Stomach (tissue), 8 donors: ENCODE measurements at regions not wholly inside any gene's neighbourhood (a gene's known extent, or its start where the extent isn't known, plus 50 kb on each side); places are given as distances from the start of the nearest gene placed in this dataset.

Source experiments
- DNase-seq, 2 donors: peaks; one replicate each; pipeline versions ENCODE4 v3.0.0 to v3.0.0-alpha.2; 2013 to 2019
- H3K27ac ChIP-seq, 5 donors: fragments of 200-600 bp in 4 of 5; sonication (generic) in 4 of 5; one replicate each; pipeline ENCODE4 v1.5.1; 2013 to 2019; ENCODE audit warnings: mild to moderate bottlenecking in 1 of 5, moderate library complexity in 1 of 5
- H3K27me3 ChIP-seq, 3 donors: fragments of 200-600 bp; sonication (generic); one replicate each; pipeline ENCODE4 v1.5.1; 2017 to 2019; ENCODE audit warnings: mixed run types in 1 of 3
- H3K36me3 ChIP-seq, 4 donors: fragments of 200-600 bp; sonication (generic); 1 replicate in 3 of 4; 2 replicates in 1 of 4; pipeline ENCODE4 v1.5.1; 2016 to 2019
- H3K4me1 ChIP-seq, 4 donors: fragments of 200-600 bp; sonication (generic); one replicate each; pipeline ENCODE4 v1.5.1; 2016 to 2019
- H3K4me3 ChIP-seq, 4 donors: fragments of 200-600 bp; sonication (generic) in 3 of 4; one replicate each; pipeline ENCODE4 v1.5.1; 2016 to 2019; ENCODE audit warnings: mild to moderate bottlenecking in 1 of 4
- H3K9me3 ChIP-seq, 4 donors: fragments of 200-600 bp; sonication (generic); one replicate each; pipeline ENCODE4 v1.5.1; 2016 to 2019
- CTCF ChIP-seq, 7 experiments: fragments of 450-650 bp in 4 of 7; fragments of 200-600 bp in 3 of 7; sonication (generic) in 3 of 7; IDR thresholded peaks; one replicate each; pipeline ENCODE4 v1.5.1; 2016 to 2019; ENCODE audit warnings: antibody characterized with exemption in 7 of 7, control low read depth in 2 of 7, mild to moderate bottlenecking in 1 of 7
- EP300 ChIP-seq: sonication (generic); formaldehyde crosslinking; IDR thresholded peaks from one replicate; pipeline ENCODE4 v1.6.1; 2017; ENCODE audit warnings: antibody characterized with exemption
- POLR2A ChIP-seq, 4 donors: fragments of 450-650 bp; IDR thresholded peaks; one replicate each; pipeline ENCODE4 v1.6.1; 2016; ENCODE audit warnings: antibody characterized with exemption in 4 of 4, control low read depth in 2 of 4, mild to moderate bottlenecking in 1 of 4, moderate library complexity in 1 of 4
- POLR2AphosphoS5 ChIP-seq, 3 donors: sonication (generic); formaldehyde crosslinking; IDR thresholded peaks; one replicate each; pipeline ENCODE4 v1.6.1; 2016; ENCODE audit warnings: antibody characterized with exemption in 3 of 3
- WGBS, 5 donors: extraction: QIAGEN DNeasy Blood & Tissue Kit in 3 of 5; methylation state at CpG; one replicate each; pipeline versions ENCODE4 v1.1.5 to v1.1.7; 2013 to 2018; 5-methylcytosine and 5-hydroxymethylcytosine counted together
- intact Hi-C: fragments of 100-400 bp; cut with DNase I; formaldehyde crosslinking; loops from one replicate; pipeline ENCODE4 v1.15.1; 2023; ENCODE audit warnings: low total_unique reads
- donor health status: healthy with polysubstance abuse.
- donor health status: Bipolar disorder and iron deficiency.
- donor health status: healthy.

GRCh38 chr5:154611341-154611767 is 133.3 kb upstream of the HAND1 start:
- intact Hi-C loops: no loop called here
- Histone ChIP-seq H3K36me3 (no peaks in the 10 kb centered on the region), H3K4me3 (peak overlapping the region; percentile 7 to 48 (median 36)), H3K27ac (no peak overlapping the region), H3K4me1 (peaks cover 13 to 18% (median 14%) of the 10 kb centered on the region in 4 donors), H3K9me3 (no peaks in the 10 kb centered on the region), H3K27me3 (peaks cover 0 to 82% (median 44%) of the 10 kb centered on the region in 3 donors)
- DNase-seq: peak in 1 of 2 donors; percentile 47
- WGBS, 5 donors: 1 to 2% (median 2%) methylated on average over 23 of the region's 23 CpGs
- TF ChIP-seq EP300 (no peak), POLR2A (IDR thresholded peaks at IDR 0.05) (no peak), CTCF (IDR thresholded peaks at IDR 0.05) (no peak), POLR2AphosphoS5 (IDR thresholded peaks at IDR 0.05) (no peak)

GRCh38 chr5:154610321-154611154 is 132.5 kb upstream of the HAND1 start:
- intact Hi-C loops: no loop called here
- Histone ChIP-seq H3K27me3 (peaks cover 0 to 81% (median 44%) of the 10 kb centered on the region in 3 donors), H3K9me3 (no peaks in the 10 kb centered on the region), H3K27ac (no peak overlapping the region), H3K36me3 (no peaks in the 10 kb centered on the region), H3K4me3 (peak overlapping the region; percentile 24 to 48 (median 36)), H3K4me1 (peaks cover 13 to 18% (median 14%) of the 10 kb centered on the region in 4 donors)
- DNase-seq: peak; percentile 80 to 90
- TF ChIP-seq EP300: no peak
- TF ChIP-seq CTCF (IDR thresholded peaks at IDR 0.05): peak in 5 of 7 experiments; percentile 71 to 78 (median 76)
- WGBS, 5 donors: 1 to 2% (median 1%) methylated on average over 37 to 50 of the region's 50 CpGs

- intact Hi-C loops: loop anchor here (10.0 kb wide), 1 partner anchor 144 kb away; no protein-coding TSS in a partner anchor
- Histone ChIP-seq H3K27me3 (peaks cover 0 to 77% (median 41%) of the 10 kb centered on the region in 3 donors), H3K9me3 (no peaks in the 10 kb centered on the region), H3K36me3 (no peaks in the 10 kb centered on the region), H3K27ac (no peak overlapping the region), H3K4me1 (peaks cover 13 to 22% (median 16%) of the 10 kb centered on the region in 4 donors), H3K4me3 (no peak overlapping the region)
- 74 to 87% (median 76%) methylated on average over 3 of the region's 3 CpGs for WGBS, 5 donors
- no peak for DNase-seq
- TF ChIP-seq EP300 (no peak), POLR2AphosphoS5 (IDR thresholded peaks at IDR 0.05) (no peak), CTCF (IDR thresholded peaks at IDR 0.05) (no peak), POLR2A (IDR thresholded peaks at IDR 0.05) (no peak)
These were observed 131.2 kb upstream of the HAND1 start for GRCh38 chr5:154609251-154609650.

GRCh38 chr5:154608531-154609011 is 130.5 kb upstream of the HAND1 start:
- no peak for TF ChIP-seq CTCF (IDR thresholded peaks at IDR 0.05)
- TF ChIP-seq EP300: no peak
- no peak for TF ChIP-seq POLR2A (IDR thresholded peaks at IDR 0.05)
- no peak for TF ChIP-seq POLR2AphosphoS5 (IDR thresholded peaks at IDR 0.05)

More at GRCh38 chr5:154608531-154609011, 130.5 kb upstream of the HAND1 start:
- Histone ChIP-seq H3K4me3 (no peak overlapping the region), H3K36me3 (no peaks in the 10 kb centered on the region), H3K9me3 (no peaks in the 10 kb centered on the region), H3K27me3 (peaks cover 0 to 77% (median 48%) of the 10 kb centered on the region in 3 donors), H3K27ac (no peak overlapping the region), H3K4me1 (peaks cover 13 to 28% (median 19%) of the 10 kb centered on the region in 4 donors)
- no peak for DNase-seq
- intact Hi-C loops: loop anchor here (10.0 kb wide), 1 partner anchor 144 kb away; no protein-coding TSS in a partner anchor
- WGBS, 5 donors: 21 to 32% (median 28%) methylated on average over 5 to 7 of the region's 7 CpGs
